ENCODE measurements at regions not wholly inside any gene's neighbourhood (a gene's known extent, or its start where the extent isn't known, plus 50 kb on each side); places are given as distances from the start of the nearest gene placed in this dataset.

- no peak for TF ChIP-seq CTCF (IDR thresholded peaks at IDR 0.05; ENCODE audit: low read depth, low read length, poor library complexity, severe bottlenecking)
- TF ChIP-seq EZH2phosphoT487 (IDR thresholded peaks at IDR 0.05; ENCODE audit: borderline replicate concordance, low read length): no peak
Observed at GRCh38 chr4:66606908-66607307, 936.6 kb upstream of the EPHA5 start.
